GM12891 (cell line): ENCODE measurements at regions not wholly inside any gene's neighbourhood (a gene's known extent, or its start where the extent isn't known, plus 50 kb on each side); places are given as distances from the start of the nearest gene placed in this dataset.

ENCODE experiments used
- DNase-seq: peaks from one replicate; pipeline ENCODE4 v3.0.0; 2011; ENCODE audit warnings: low spot score; ENCODE audit not compliant: insufficient read length
- FAIRE-seq: peaks from 2 replicates; lab custom pipeline; 2011; peaks lifted over from hg19 to GRCh38; lab: Jason Lieb, UNC
- PAX5 ChIP-seq: IDR thresholded peaks from 2 replicates; pipeline ENCODE4 v1.6.1; 2011; ENCODE audit warnings: low read length, moderate library complexity, mild to moderate bottlenecking; ENCODE audit not compliant: insufficient read depth, severe bottlenecking
- POLR2A ChIP-seq: IDR thresholded peaks from 2 replicates; pipeline ENCODE4 v1.6.1; 2011; ENCODE audit warnings: low read depth, low read length, control low read depth
- POLR2AphosphoS5 ChIP-seq: IDR thresholded peaks from 2 replicates; pipeline ENCODE4 v1.6.1; 2011; ENCODE audit warnings: low read depth, low read length, control low read depth
- POU2F2 ChIP-seq: IDR thresholded peaks from 2 replicates; pipeline ENCODE4 v1.6.1; 2011; ENCODE audit warnings: low read depth, mild to moderate bottlenecking, control low read depth, low read length, moderate library complexity
- SPI1 ChIP-seq: IDR thresholded peaks from 2 replicates; pipeline ENCODE4 v1.6.1; 2011; ENCODE audit warnings: low read depth, low read length, control low read depth
- TAF1 ChIP-seq: IDR thresholded peaks from 2 replicates; pipeline ENCODE4 v1.6.1; 2011; ENCODE audit warnings: low read depth, low read length, control low read depth

- TF ChIP-seq PAX5 (no peak), POLR2AphosphoS5 (no peak), SPI1 (no peak), POU2F2 (no peak), POLR2A (no peak), TAF1 (no peak)
- DNase-seq (no peak), FAIRE-seq (no peak)
These were observed 161.8 kb upstream of the B3GAT1 start for GRCh38 chr11:134573857-134574256.

GRCh38 chr11:134572741-134573675 is 161.0 kb upstream of the B3GAT1 start:
- no peak for TF ChIP-seq POLR2AphosphoS5
- no peak for TF ChIP-seq PAX5
- TF ChIP-seq POLR2A, result no peak
- TF ChIP-seq POU2F2, result no peak
- TF ChIP-seq SPI1, result no peak
- FAIRE-seq (no peak), DNase-seq (no peak)

- no peak for FAIRE-seq
- TF ChIP-seq TAF1 (no peak), POU2F2 (no peak), POLR2A (no peak), PAX5 (no peak), POLR2AphosphoS5 (no peak)
- DNase-seq, result no peak
These were observed 159.3 kb upstream of the B3GAT1 start for GRCh38 chr11:134571301-134571700.

GRCh38 chr11:134569195-134569594 is 157.2 kb upstream of the B3GAT1 start:
- no peak for FAIRE-seq
- no peak for DNase-seq
- TF ChIP-seq TAF1 (no peak), POU2F2 (no peak), PAX5 (no peak), POLR2AphosphoS5 (no peak), POLR2A (no peak), SPI1 (no peak)

- DNase-seq, result no peak
- FAIRE-seq, result no peak
- TF ChIP-seq POLR2AphosphoS5 (no peak), POLR2A (no peak), PAX5 (no peak), SPI1 (no peak)
These were observed 154.3 kb upstream of the B3GAT1 start for GRCh38 chr11:134566311-134566710.

- DNase-seq, result no peak
- peak; percentile 84 for FAIRE-seq
- TF ChIP-seq POLR2A (no peak), POU2F2 (no peak), PAX5 (no peak), POLR2AphosphoS5 (no peak), SPI1 (no peak), TAF1 (no peak)
These were observed 153.4 kb upstream of the B3GAT1 start for GRCh38 chr11:134565343-134565891.

- FAIRE-seq (no peak), DNase-seq (no peak)
- TF ChIP-seq POLR2A (no peak), SPI1 (no peak), PAX5 (no peak), POU2F2 (no peak), TAF1 (no peak), POLR2AphosphoS5 (no peak)
These were observed 152.6 kb upstream of the B3GAT1 start for GRCh38 chr11:134564472-134565200.

- no peak for DNase-seq
- no peak for FAIRE-seq
- TF ChIP-seq POU2F2 (no peak), PAX5 (no peak), POLR2A (no peak), POLR2AphosphoS5 (no peak), SPI1 (no peak), TAF1 (no peak)
These were observed 151.0 kb upstream of the B3GAT1 start for GRCh38 chr11:134562941-134563471.

- DNase-seq (no peak), FAIRE-seq (no peak)
- no peak for TF ChIP-seq TAF1
- no peak for TF ChIP-seq SPI1
- no peak for TF ChIP-seq POLR2AphosphoS5
- TF ChIP-seq PAX5, result no peak
- TF ChIP-seq POU2F2, result no peak
- no peak for TF ChIP-seq POLR2A
These were observed 150.2 kb upstream of the B3GAT1 start for GRCh38 chr11:134562196-134562595.
